Stomach (tissue), 4 donors: ENCODE measurements at regions not wholly inside any gene's neighbourhood (a gene's known extent, or its start where the extent isn't known, plus 50 kb on each side); places are given as distances from the start of the nearest gene placed in this dataset.

Source experiments
- POLR2A ChIP-seq, 4 donors: fragments of 450-650 bp; IDR thresholded peaks; one replicate each; pipeline ENCODE4 v1.6.1; 2016; ENCODE audit warnings: antibody characterized with exemption in 4 of 4, control low read depth in 2 of 4, mild to moderate bottlenecking in 1 of 4, moderate library complexity in 1 of 4
- POLR2AphosphoS5 ChIP-seq, 3 donors: sonication (generic); formaldehyde crosslinking; IDR thresholded peaks; one replicate each; pipeline ENCODE4 v1.6.1; 2016; ENCODE audit warnings: antibody characterized with exemption in 3 of 3
- TF ChIP-seq, protein P1 (sequence below), 7 experiments: fragments of 450-650 bp in 4 of 7; fragments of 200-600 bp in 3 of 7; sonication (generic) in 3 of 7; IDR thresholded peaks; one replicate each; pipeline ENCODE4 v1.5.1; 2016 to 2019; ENCODE audit warnings: antibody characterized with exemption in 7 of 7, control low read depth in 2 of 7, mild to moderate bottlenecking in 1 of 7

DNA sequence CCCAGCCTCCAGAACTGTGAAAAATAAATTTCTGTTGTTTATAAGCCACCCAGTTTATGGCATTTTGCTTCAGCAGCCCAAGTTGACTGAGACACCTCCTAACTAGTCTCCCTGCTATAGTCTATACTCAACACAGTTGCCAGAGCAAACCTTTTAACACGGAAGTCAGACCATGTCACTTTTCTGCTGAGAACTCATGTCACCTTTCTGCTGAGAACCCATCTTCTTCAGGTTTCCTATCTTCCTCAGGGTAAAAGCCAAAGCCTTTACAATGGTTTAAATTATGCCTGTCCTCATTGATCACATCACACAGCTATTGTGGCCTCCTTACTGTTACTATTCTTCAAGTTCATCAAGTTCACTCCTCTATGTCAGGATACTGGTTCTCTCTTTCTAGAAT is 74.3 kb upstream of the SOX6 start:
- TF ChIP-seq, protein P1, sequence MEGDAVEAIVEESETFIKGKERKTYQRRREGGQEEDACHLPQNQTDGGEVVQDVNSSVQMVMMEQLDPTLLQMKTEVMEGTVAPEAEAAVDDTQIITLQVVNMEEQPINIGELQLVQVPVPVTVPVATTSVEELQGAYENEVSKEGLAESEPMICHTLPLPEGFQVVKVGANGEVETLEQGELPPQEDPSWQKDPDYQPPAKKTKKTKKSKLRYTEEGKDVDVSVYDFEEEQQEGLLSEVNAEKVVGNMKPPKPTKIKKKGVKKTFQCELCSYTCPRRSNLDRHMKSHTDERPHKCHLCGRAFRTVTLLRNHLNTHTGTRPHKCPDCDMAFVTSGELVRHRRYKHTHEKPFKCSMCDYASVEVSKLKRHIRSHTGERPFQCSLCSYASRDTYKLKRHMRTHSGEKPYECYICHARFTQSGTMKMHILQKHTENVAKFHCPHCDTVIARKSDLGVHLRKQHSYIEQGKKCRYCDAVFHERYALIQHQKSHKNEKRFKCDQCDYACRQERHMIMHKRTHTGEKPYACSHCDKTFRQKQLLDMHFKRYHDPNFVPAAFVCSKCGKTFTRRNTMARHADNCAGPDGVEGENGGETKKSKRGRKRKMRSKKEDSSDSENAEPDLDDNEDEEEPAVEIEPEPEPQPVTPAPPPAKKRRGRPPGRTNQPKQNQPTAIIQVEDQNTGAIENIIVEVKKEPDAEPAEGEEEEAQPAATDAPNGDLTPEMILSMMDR (IDR thresholded peaks at IDR 0.05): no peak
- TF ChIP-seq POLR2A (IDR thresholded peaks at IDR 0.05): no peak
- TF ChIP-seq POLR2AphosphoS5 (IDR thresholded peaks at IDR 0.05): no peak
